IPS-20b (cell line): ENCODE measurements at regions not wholly inside any gene's neighbourhood (a gene's known extent, or its start where the extent isn't known, plus 50 kb on each side); places are given as distances from the start of the nearest gene placed in this dataset.

Experiments used
- H3K27ac ChIP-seq: one replicate; pipeline ENCODE4 v1.5.1; 2013; ENCODE audit warnings: low read length
- H3K27me3 ChIP-seq: 2 replicates; pipeline ENCODE4 v1.6.1; 2013; ENCODE audit warnings: mild to moderate bottlenecking, low read length, inconsistent platforms; ENCODE audit not compliant: insufficient read depth
- H3K36me3 ChIP-seq: 2 replicates; pipeline ENCODE4 v1.6.1; 2013; ENCODE audit warnings: low read depth, mild to moderate bottlenecking, inconsistent platforms, low read length, moderate library complexity; ENCODE audit not compliant: insufficient read depth
- H3K4me1 ChIP-seq: 2 replicates; pipeline ENCODE4 v1.6.1; 2013; ENCODE audit warnings: mild to moderate bottlenecking, control low read depth, inconsistent platforms, low read length, moderate library complexity; ENCODE audit not compliant: insufficient read depth
- H3K4me3 ChIP-seq: 2 replicates; pipeline ENCODE4 v1.5.1; 2013; ENCODE audit warnings: mild to moderate bottlenecking, low read length, inconsistent platforms
- H3K9ac ChIP-seq: 2 replicates; pipeline ENCODE4 v1.6.1; 2013; ENCODE audit warnings: low read depth, mild to moderate bottlenecking, inconsistent platforms, low read length, moderate library complexity
- H3K9me3 ChIP-seq: 2 replicates; pipeline ENCODE4 v1.6.1; 2013; ENCODE audit warnings: mild to moderate bottlenecking, low read depth, low read length, inconsistent platforms; ENCODE audit not compliant: insufficient read depth

- no peaks in the 10 kb centered on the region for H3K4me1 ChIP-seq
- no peaks in the 10 kb centered on the region for H3K27me3 ChIP-seq
- no peaks in the 10 kb centered on the region for H3K9me3 ChIP-seq
- H3K36me3 ChIP-seq, result no peaks in the 10 kb centered on the region
- no peak overlapping the region for H3K9ac ChIP-seq
- no peak overlapping the region for H3K27ac ChIP-seq
- no peak overlapping the region for H3K4me3 ChIP-seq
Observed at GRCh38 chr11:37712251-37712650, 1114.2 kb upstream of the RAG2 start.

GRCh38 chr11:37710031-37710430 lies 1112.0 kb upstream of the RAG2 start:
- no peaks in the 10 kb centered on the region for H3K36me3 ChIP-seq
- no peaks in the 10 kb centered on the region for H3K9me3 ChIP-seq
- H3K9ac ChIP-seq, result no peak overlapping the region
- no peaks in the 10 kb centered on the region for H3K27me3 ChIP-seq
- no peaks in the 10 kb centered on the region for H3K4me1 ChIP-seq
- no peak overlapping the region for H3K4me3 ChIP-seq
- no peak overlapping the region for H3K27ac ChIP-seq

- H3K4me3 ChIP-seq, result no peak overlapping the region
- no peak overlapping the region for H3K9ac ChIP-seq
- no peak overlapping the region for H3K27ac ChIP-seq
- H3K36me3 ChIP-seq, result no peaks in the 10 kb centered on the region
- H3K4me1 ChIP-seq, result no peaks in the 10 kb centered on the region
- no peaks in the 10 kb centered on the region for H3K27me3 ChIP-seq
- H3K9me3 ChIP-seq, result peaks cover 3% of the 10 kb centered on the region; the same call in 1 of the 2 replicates
Observed at GRCh38 chr11:37704791-37705190, 1106.8 kb upstream of the RAG2 start.

GRCh38 chr11:37699644-37700043 lies 1101.6 kb upstream of the RAG2 start:
- no peaks in the 10 kb centered on the region for H3K4me1 ChIP-seq
- H3K4me3 ChIP-seq, result no peak overlapping the region
- H3K27ac ChIP-seq, result no peak overlapping the region
- H3K9ac ChIP-seq, result no peak overlapping the region
- H3K27me3 ChIP-seq, result no peaks in the 10 kb centered on the region
- peaks cover 33% of the 10 kb centered on the region for H3K9me3 ChIP-seq
- no peaks in the 10 kb centered on the region for H3K36me3 ChIP-seq

- Histone ChIP-seq H3K36me3 (no peaks in the 10 kb centered on the region), H3K9ac (no peak overlapping the region), H3K4me1 (no peaks in the 10 kb centered on the region), H3K27ac (no peak overlapping the region), H3K4me3 (no peak overlapping the region), H3K27me3 (no peaks in the 10 kb centered on the region), H3K9me3 (peaks cover 50% of the 10 kb centered on the region)
Observed at GRCh38 chr11:37695283-37695682, 1097.2 kb upstream of the RAG2 start.

- no peaks in the 10 kb centered on the region for H3K36me3 ChIP-seq
- H3K4me1 ChIP-seq, result no peaks in the 10 kb centered on the region
- H3K27me3 ChIP-seq, result no peaks in the 10 kb centered on the region
- H3K9me3 ChIP-seq, result peaks cover 26% of the 10 kb centered on the region
- H3K4me3 ChIP-seq, result no peak overlapping the region
- H3K9ac ChIP-seq, result no peak overlapping the region
- no peak overlapping the region for H3K27ac ChIP-seq
Observed at GRCh38 chr11:37689951-37690350, 1091.9 kb upstream of the RAG2 start.

- Histone ChIP-seq H3K36me3 (no peaks in the 10 kb centered on the region), H3K4me1 (no peaks in the 10 kb centered on the region), H3K4me3 (no peak overlapping the region), H3K27ac (no peak overlapping the region), H3K9me3 (peaks cover 17% of the 10 kb centered on the region), H3K9ac (no peak overlapping the region), H3K27me3 (no peaks in the 10 kb centered on the region)
Observed at GRCh38 chr11:37688456-37688855, 1090.4 kb upstream of the RAG2 start.

GRCh38 chr11:37687130-37687529 lies 1089.1 kb upstream of the RAG2 start:
- Histone ChIP-seq H3K9me3 (peaks cover 18% of the 10 kb centered on the region; the same call in 1 of the 2 replicates), H3K27me3 (no peaks in the 10 kb centered on the region), H3K4me3 (no peak overlapping the region), H3K27ac (no peak overlapping the region), H3K4me1 (no peaks in the 10 kb centered on the region), H3K9ac (no peak overlapping the region), H3K36me3 (no peaks in the 10 kb centered on the region)

- Histone ChIP-seq H3K27ac (no peak overlapping the region), H3K27me3 (no peaks in the 10 kb centered on the region), H3K9ac (no peak overlapping the region), H3K4me3 (no peak overlapping the region), H3K9me3 (no peaks in the 10 kb centered on the region), H3K36me3 (no peaks in the 10 kb centered on the region), H3K4me1 (no peaks in the 10 kb centered on the region)
Observed at GRCh38 chr11:37671321-37671720, 1073.3 kb upstream of the RAG2 start.

- H3K36me3 ChIP-seq, result no peaks in the 10 kb centered on the region
- no peak overlapping the region for H3K27ac ChIP-seq
- H3K9me3 ChIP-seq, result no peaks in the 10 kb centered on the region
- H3K4me1 ChIP-seq, result no peaks in the 10 kb centered on the region
- H3K27me3 ChIP-seq, result no peaks in the 10 kb centered on the region
- no peak overlapping the region for H3K9ac ChIP-seq
- no peak overlapping the region for H3K4me3 ChIP-seq
Observed at GRCh38 chr11:37666960-37667359, 1068.9 kb upstream of the RAG2 start.

- Histone ChIP-seq H3K27ac (no peak overlapping the region), H3K27me3 (no peaks in the 10 kb centered on the region), H3K9me3 (no peaks in the 10 kb centered on the region), H3K9ac (no peak overlapping the region), H3K4me3 (no peak overlapping the region), H3K4me1 (no peaks in the 10 kb centered on the region), H3K36me3 (no peaks in the 10 kb centered on the region)
Observed at GRCh38 chr11:37657645-37658044, 1059.6 kb upstream of the RAG2 start.

GRCh38 chr11:37647767-37648166 lies 1049.7 kb upstream of the RAG2 start:
- H3K27ac ChIP-seq, result no peak overlapping the region
- H3K4me1 ChIP-seq, result peaks cover 4% of the 10 kb centered on the region; the same call in 1 of the 2 replicates
- no peaks in the 10 kb centered on the region for H3K9me3 ChIP-seq
- no peak overlapping the region for H3K9ac ChIP-seq
- H3K4me3 ChIP-seq, result no peak overlapping the region
- no peaks in the 10 kb centered on the region for H3K36me3 ChIP-seq
- H3K27me3 ChIP-seq, result no peaks in the 10 kb centered on the region

- Histone ChIP-seq H3K27ac (no peak overlapping the region), H3K27me3 (no peaks in the 10 kb centered on the region), H3K9ac (no peak overlapping the region), H3K9me3 (no peaks in the 10 kb centered on the region), H3K4me3 (no peak overlapping the region), H3K4me1 (peaks cover 1% of the 10 kb centered on the region; the same call in 1 of the 2 replicates), H3K36me3 (no peaks in the 10 kb centered on the region)
Observed at GRCh38 chr11:37643968-37644367, 1045.9 kb upstream of the RAG2 start.
